ENCODE measurements at regions not wholly inside any gene's neighbourhood (a gene's known extent, or its start where the extent isn't known, plus 50 kb on each side); places are given as distances from the start of the nearest gene placed in this dataset.

DNA sequence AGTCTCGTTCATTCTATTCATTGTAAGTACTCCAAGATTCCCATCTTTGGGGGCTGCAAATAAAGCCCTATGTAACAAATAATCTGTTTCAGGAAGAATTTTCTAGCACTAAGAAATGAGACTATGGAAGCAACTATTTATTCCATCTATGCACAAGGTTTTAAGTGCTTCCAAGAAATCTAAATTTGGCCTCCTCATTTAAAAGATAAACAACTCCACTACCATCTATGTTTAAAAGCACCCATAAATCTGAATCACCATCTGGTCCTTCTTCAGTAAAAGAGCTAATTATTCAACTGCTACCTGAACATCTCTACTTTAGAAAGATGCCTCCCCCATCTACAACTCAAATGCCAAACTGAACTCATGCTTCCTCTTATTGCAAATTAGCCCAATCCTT lies 547.3 kb upstream of the LRRC4C start:
- Histone ChIP-seq H3K4me2 (ENCODE audit: low read length) (no peak overlapping the region), H3K79me2 (ENCODE audit: insufficient read depth, low read depth, low read length) (no peaks in the 10 kb centered on the region), H3K36me3 (ENCODE audit: insufficient read depth, low read length) (no peaks in the 10 kb centered on the region), H2AFZ (ENCODE audit: low read length) (no peak overlapping the region), H3K9me3 (ENCODE audit: low read length) (no peaks in the 10 kb centered on the region), H4K20me1 (ENCODE audit: insufficient read depth, low read length) (no peaks in the 10 kb centered on the region), H3K4me1 (ENCODE audit: insufficient read depth, low read length, poor library complexity, severe bottlenecking) (no peaks in the 10 kb centered on the region), H3K9me2 (ENCODE audit: insufficient read depth, low read length) (no peaks in the 10 kb centered on the region), H3K4me3 (ENCODE audit: low read depth, low read length, poor library complexity, severe bottlenecking) (no peak overlapping the region), H3K27ac (ENCODE audit: low read depth, low read length, poor library complexity, severe bottlenecking) (no peak overlapping the region)
- POLR2A ChIA-PET: interaction anchor here (0.9 kb wide), 1 partner anchor 14 kb away, joined by 3 read pairs; no protein-coding TSS in a partner anchor
- intact Hi-C loops (cut with micrococcal nuclease; ENCODE audit: unreplicated experiment): no loop called here
- CTCF ChIA-PET (ENCODE audit: unreplicated experiment): no interaction called here
- no TSS peak for BruUV-seq (replicated peaks)
- TF ChIP-seq, protein P1, sequence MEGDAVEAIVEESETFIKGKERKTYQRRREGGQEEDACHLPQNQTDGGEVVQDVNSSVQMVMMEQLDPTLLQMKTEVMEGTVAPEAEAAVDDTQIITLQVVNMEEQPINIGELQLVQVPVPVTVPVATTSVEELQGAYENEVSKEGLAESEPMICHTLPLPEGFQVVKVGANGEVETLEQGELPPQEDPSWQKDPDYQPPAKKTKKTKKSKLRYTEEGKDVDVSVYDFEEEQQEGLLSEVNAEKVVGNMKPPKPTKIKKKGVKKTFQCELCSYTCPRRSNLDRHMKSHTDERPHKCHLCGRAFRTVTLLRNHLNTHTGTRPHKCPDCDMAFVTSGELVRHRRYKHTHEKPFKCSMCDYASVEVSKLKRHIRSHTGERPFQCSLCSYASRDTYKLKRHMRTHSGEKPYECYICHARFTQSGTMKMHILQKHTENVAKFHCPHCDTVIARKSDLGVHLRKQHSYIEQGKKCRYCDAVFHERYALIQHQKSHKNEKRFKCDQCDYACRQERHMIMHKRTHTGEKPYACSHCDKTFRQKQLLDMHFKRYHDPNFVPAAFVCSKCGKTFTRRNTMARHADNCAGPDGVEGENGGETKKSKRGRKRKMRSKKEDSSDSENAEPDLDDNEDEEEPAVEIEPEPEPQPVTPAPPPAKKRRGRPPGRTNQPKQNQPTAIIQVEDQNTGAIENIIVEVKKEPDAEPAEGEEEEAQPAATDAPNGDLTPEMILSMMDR (conservative IDR thresholded peaks at IDR 0.05; ENCODE audit: low read length): no peak
- TF ChIP-seq EZH2phosphoT487 (IDR thresholded peaks at IDR 0.05; ENCODE audit: borderline replicate concordance, low read depth, low read length): no peak
- DNase-seq (ENCODE audit: low spot score): no peak

DNA sequence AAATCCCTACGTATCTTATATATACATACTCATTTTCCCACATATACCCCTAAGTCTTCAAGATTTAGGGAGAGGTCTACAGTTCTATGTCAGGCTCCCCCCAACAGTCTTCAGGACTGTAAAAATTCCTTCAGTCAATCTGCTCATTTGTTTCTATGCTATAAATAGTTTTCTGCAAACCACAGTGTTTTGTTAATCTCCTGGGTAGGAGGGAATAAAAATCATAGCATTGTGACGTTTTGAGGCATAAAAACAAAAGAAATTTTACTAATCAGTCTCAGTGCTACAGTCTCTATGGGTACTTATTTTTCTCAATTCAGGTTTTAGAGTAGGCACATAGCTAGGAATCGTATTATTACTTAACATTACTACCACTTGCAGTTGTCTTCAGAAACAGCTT lies 552.8 kb upstream of the LRRC4C start:
- Histone ChIP-seq H3K4me2 (ENCODE audit: low read length) (no peak overlapping the region), H3K27ac (ENCODE audit: low read depth, low read length, poor library complexity, severe bottlenecking) (no peak overlapping the region), H3K9me2 (ENCODE audit: insufficient read depth, low read length) (no peaks in the 10 kb centered on the region), H3K4me1 (ENCODE audit: insufficient read depth, low read length, poor library complexity, severe bottlenecking) (no peaks in the 10 kb centered on the region), H3K79me2 (ENCODE audit: insufficient read depth, low read depth, low read length) (no peaks in the 10 kb centered on the region), H3K9me3 (ENCODE audit: low read length) (no peaks in the 10 kb centered on the region), H3K36me3 (ENCODE audit: insufficient read depth, low read length) (no peaks in the 10 kb centered on the region), H4K20me1 (ENCODE audit: insufficient read depth, low read length) (no peaks in the 10 kb centered on the region), H3K4me3 (ENCODE audit: low read depth, low read length, poor library complexity, severe bottlenecking) (no peak overlapping the region), H2AFZ (ENCODE audit: low read length) (no peak overlapping the region)
- POLR2A ChIA-PET: no interaction called here
- no TSS peak for BruUV-seq (replicated peaks)
- intact Hi-C loops (cut with micrococcal nuclease; ENCODE audit: unreplicated experiment): no loop called here
- TF ChIP-seq, protein P1 (conservative IDR thresholded peaks at IDR 0.05; ENCODE audit: low read length): no peak
- no peak for DNase-seq (ENCODE audit: low spot score)
- CTCF ChIA-PET (ENCODE audit: unreplicated experiment): no interaction called here

DNA sequence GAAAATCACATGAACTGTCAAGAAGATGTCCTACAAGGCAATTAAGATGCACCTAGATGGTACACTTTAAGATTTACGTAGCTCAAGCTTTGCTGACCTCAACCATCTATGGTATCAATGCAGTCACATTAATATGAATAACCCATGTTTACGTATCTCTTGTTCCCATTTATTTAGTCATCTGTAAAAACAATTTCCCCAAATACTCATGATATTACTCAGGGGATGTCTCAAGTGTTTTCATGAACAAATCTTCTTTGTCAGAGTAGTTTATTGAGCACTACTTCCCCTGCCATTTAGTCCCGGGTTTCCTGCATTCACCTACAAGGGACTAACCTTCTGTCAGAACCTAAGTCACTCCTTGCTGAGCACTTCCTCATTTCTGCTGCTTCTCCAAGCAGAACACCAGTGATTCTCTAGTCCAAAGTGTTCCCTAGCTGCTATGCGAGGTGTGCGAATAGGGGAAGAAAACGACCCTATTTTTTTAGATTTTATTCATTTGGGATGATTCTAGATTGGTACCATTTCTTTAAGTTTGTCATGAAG lies 554.3 kb upstream of the LRRC4C start:
- CTCF ChIA-PET (ENCODE audit: unreplicated experiment): no interaction called here
- intact Hi-C loops (cut with micrococcal nuclease; ENCODE audit: unreplicated experiment): no loop called here
- H3K4me2 ChIP-seq (ENCODE audit: low read length): no peak overlapping the region
- no TSS peak for BruUV-seq (replicated peaks)
- no peaks in the 10 kb centered on the region for H3K79me2 ChIP-seq (ENCODE audit: insufficient read depth, low read depth, low read length)
- TF ChIP-seq, protein P1 (conservative IDR thresholded peaks at IDR 0.05; ENCODE audit: low read length): no peak
- TF ChIP-seq EZH2phosphoT487 (IDR thresholded peaks at IDR 0.05; ENCODE audit: borderline replicate concordance, low read depth, low read length): no peak
- POLR2A ChIA-PET: interaction anchor here (1.4 kb wide), 1 partner anchor 14 kb away, joined by 3 read pairs; no protein-coding TSS in a partner anchor
- no peak overlapping the region for H2AFZ ChIP-seq (ENCODE audit: low read length)
- no peaks in the 10 kb centered on the region for H3K4me1 ChIP-seq (ENCODE audit: insufficient read depth, low read length, poor library complexity, severe bottlenecking)
- no peaks in the 10 kb centered on the region for H3K9me2 ChIP-seq (ENCODE audit: insufficient read depth, low read length)
- no peak overlapping the region for H3K4me3 ChIP-seq (ENCODE audit: low read depth, low read length, poor library complexity, severe bottlenecking)
- no peaks in the 10 kb centered on the region for H3K36me3 ChIP-seq (ENCODE audit: insufficient read depth, low read length)
- H3K27ac ChIP-seq (ENCODE audit: low read depth, low read length, poor library complexity, severe bottlenecking): no peak overlapping the region
- no peak for DNase-seq (ENCODE audit: low spot score)
- no peaks in the 10 kb centered on the region for H4K20me1 ChIP-seq (ENCODE audit: insufficient read depth, low read length)
- H3K9me3 ChIP-seq (ENCODE audit: low read length): no peaks in the 10 kb centered on the region

Data from OCI-LY7 (cell line).